Neural cell (in vitro differentiated cells): ENCODE measurements at regions not wholly inside any gene's neighbourhood (a gene's known extent, or its start where the extent isn't known, plus 50 kb on each side); places are given as distances from the start of the nearest gene placed in this dataset.

Experiments used
- H2AFZ ChIP-seq: fragments of 200-600, 300-800 bp; sonication (generic), shearing (Covaris generic); 2 replicates; pipeline ENCODE4 v1.6.0; 2014; ENCODE audit warnings: low read depth, mild to moderate bottlenecking, antibody characterized with exemption, low read length, moderate library complexity
- H3F3A ChIP-seq: fragments of 200-600 bp; shearing (Covaris generic); 2 replicates; pipeline ENCODE4 v1.6.1; 2016; ENCODE audit warnings: mild to moderate bottlenecking, moderate library complexity, mixed read lengths, antibody characterized with exemption, low read length; ENCODE audit not compliant: insufficient read depth, poor library complexity, severe bottlenecking
- H3K27ac ChIP-seq: fragments of 200-600, 300-800 bp; sonication (generic), shearing (Covaris generic); 2 replicates; pipeline ENCODE4 v1.5.1; 2014; ENCODE audit warnings: mild to moderate bottlenecking, low read length, moderate library complexity
- H3K27me3 ChIP-seq: fragments of 300-800, 200-600 bp; sonication (generic), shearing (Covaris generic); 2 replicates; pipeline ENCODE4 v1.6.0; 2014; ENCODE audit warnings: mild to moderate bottlenecking, low read depth, low read length, moderate library complexity; ENCODE audit not compliant: insufficient read depth
- H3K36me3 ChIP-seq: fragments of 300-800, 200-600 bp; sonication (generic), shearing (Covaris generic); 2 replicates; pipeline ENCODE4 v1.5.1; 2014; ENCODE audit warnings: mild to moderate bottlenecking, antibody characterized with exemption, low read length, moderate library complexity; ENCODE audit not compliant: insufficient read depth
- H3K4me2 ChIP-seq: fragments of 300-800, 200-600 bp; sonication (generic), shearing (Covaris generic); 2 replicates; pipeline ENCODE4 v1.6.0; 2014; ENCODE audit warnings: mild to moderate bottlenecking, low read length
- H3K4me3 ChIP-seq: fragments of 300-800, 200-600 bp; sonication (generic), shearing (Covaris generic); 2 replicates; pipeline ENCODE4 v1.5.1; 2014; ENCODE audit warnings: mild to moderate bottlenecking, low read length, moderate library complexity
- H3K79me2 ChIP-seq: fragments of 200-600 bp; shearing (Covaris generic); replicated peaks from 2 replicates; pipeline ENCODE4 v1.6.0; 2014; ENCODE audit warnings: mild to moderate bottlenecking, low read length, moderate library complexity; ENCODE audit not compliant: insufficient read depth
- H3K9ac ChIP-seq: fragments of 300-800, 200-600 bp; sonication (generic), shearing (Covaris generic); 2 replicates; pipeline ENCODE4 v1.6.1; 2016; ENCODE audit warnings: mild to moderate bottlenecking, low read length, mixed read lengths
- H3K9me2 ChIP-seq: fragments of 200-600 bp; shearing (Covaris generic); 2 replicates; pipeline ENCODE4 v1.6.1; 2016; ENCODE audit warnings: mild to moderate bottlenecking, low read length, mixed read lengths; ENCODE audit not compliant: insufficient read depth
- H3K9me3 ChIP-seq: fragments of 200-600, 300-800 bp; sonication (generic), shearing (Covaris generic); 2 replicates; pipeline ENCODE4 v1.6.1; 2016; ENCODE audit warnings: mild to moderate bottlenecking, mixed run types, low read length, moderate library complexity, mixed read lengths
- H4K20me1 ChIP-seq: fragments of 200-600 bp; shearing (Covaris generic); 2 replicates; pipeline ENCODE4 v1.6.1; 2016; ENCODE audit warnings: mild to moderate bottlenecking, mixed run types; ENCODE audit not compliant: insufficient read depth
- CTCF ChIP-seq: fragments of 450-650 bp; IDR thresholded peaks from 2 replicates; pipeline ENCODE4 v1.5.1; 2014; ENCODE audit warnings: antibody characterized with exemption, mild to moderate bottlenecking, moderate library complexity; ENCODE audit not compliant: poor library complexity, severe bottlenecking
- EP300 ChIP-seq: fragments of 450-650 bp; conservative IDR thresholded peaks from 2 replicates; pipeline ENCODE4 v1.6.1; 2014; ENCODE audit warnings: antibody characterized with exemption, mild to moderate bottlenecking, moderate library complexity; ENCODE audit not compliant: poor library complexity, severe bottlenecking
- EZH2 ChIP-seq: fragments of 200-600, 300-800 bp; shearing (Covaris generic), sonication (generic); IDR thresholded peaks from 2 replicates; pipeline ENCODE4 v1.6.1; 2014; ENCODE audit warnings: antibody characterized with exemption, low read length, borderline replicate concordance, mild to moderate bottlenecking; ENCODE audit not compliant: insufficient read depth, poor library complexity, severe bottlenecking
- MXI1 ChIP-seq: fragments of 450-650 bp; conservative IDR thresholded peaks from 2 replicates; pipeline ENCODE4 v1.6.1; 2014; ENCODE audit warnings: antibody characterized with exemption, mild to moderate bottlenecking; ENCODE audit not compliant: poor library complexity, severe bottlenecking
- POLR2AphosphoS5 ChIP-seq: IDR thresholded peaks from 2 replicates; pipeline ENCODE4 v1.6.1; 2012
- RAD21 ChIP-seq: fragments of 450-650 bp; conservative IDR thresholded peaks from 2 replicates; pipeline ENCODE4 v1.6.1; 2014; ENCODE audit warnings: antibody characterized with exemption, mild to moderate bottlenecking, moderate library complexity
- REST ChIP-seq: IDR thresholded peaks from 2 replicates; pipeline ENCODE4 v1.6.1; 2012; ENCODE audit warnings: borderline replicate concordance
- SMC3 ChIP-seq: fragments of 450-650 bp; conservative IDR thresholded peaks from 2 replicates; pipeline ENCODE4 v1.6.1; 2014; ENCODE audit warnings: antibody characterized with exemption, mild to moderate bottlenecking, moderate library complexity; ENCODE audit not compliant: poor library complexity
- TAF1 ChIP-seq: IDR thresholded peaks from 2 replicates; pipeline ENCODE4 v1.6.1; 2012; ENCODE audit warnings: low read depth

GRCh38 chr17:13346592-13346991 is 255.1 kb downstream of the HS3ST3A1 start:
- no peak overlapping the region for H3K4me2 ChIP-seq
- no peak overlapping the region for H3K9ac ChIP-seq
- H3K36me3 ChIP-seq: no peaks in the 10 kb centered on the region
- H3K4me3 ChIP-seq: no peak overlapping the region
- H3K79me2 ChIP-seq: no peaks in the 10 kb centered on the region
- H3K9me3 ChIP-seq: no peaks in the 10 kb centered on the region
- no peak overlapping the region for H3K27ac ChIP-seq
- H4K20me1 ChIP-seq: no peaks in the 10 kb centered on the region
- H2AFZ ChIP-seq: no peak overlapping the region
- H3K27me3 ChIP-seq: no peaks in the 10 kb centered on the region
- no peaks in the 10 kb centered on the region for H3K9me2 ChIP-seq
- H3F3A ChIP-seq: no peaks in the 10 kb centered on the region
- TF ChIP-seq CTCF (no peak), POLR2AphosphoS5 (no peak), RAD21 (no peak), MXI1 (no peak), EZH2 (no peak), REST (no peak), EP300 (no peak), SMC3 (no peak), TAF1 (no peak)

- H3K9ac ChIP-seq: no peak overlapping the region
- no peaks in the 10 kb centered on the region for H3K9me3 ChIP-seq
- no peak overlapping the region for H3K4me3 ChIP-seq
- no peaks in the 10 kb centered on the region for H3F3A ChIP-seq
- no peak overlapping the region for H2AFZ ChIP-seq
- H3K79me2 ChIP-seq: no peaks in the 10 kb centered on the region
- H3K4me2 ChIP-seq: no peak overlapping the region
- no peaks in the 10 kb centered on the region for H3K9me2 ChIP-seq
- H4K20me1 ChIP-seq: no peaks in the 10 kb centered on the region
- no peak overlapping the region for H3K27ac ChIP-seq
- H3K36me3 ChIP-seq: no peaks in the 10 kb centered on the region
- TF ChIP-seq TAF1 (no peak), EP300 (no peak), EZH2 (no peak), CTCF (no peak), RAD21 (no peak), MXI1 (no peak), SMC3 (no peak), POLR2AphosphoS5 (no peak), REST (no peak)
- no peaks in the 10 kb centered on the region for H3K27me3 ChIP-seq
Measured at GRCh38 chr17:13346081-13346533, 255.6 kb downstream of the HS3ST3A1 start.
